ENCODE measurements at regions not wholly inside any gene's neighbourhood (a gene's known extent, or its start where the extent isn't known, plus 50 kb on each side); places are given as distances from the start of the nearest gene placed in this dataset.

- Histone ChIP-seq H3K9me3 (no peaks in the 10 kb centered on the region), H3K27me3 (no peaks in the 10 kb centered on the region), H3K4me3 (no peak overlapping the region), H3K4me1 (no peaks in the 10 kb centered on the region), H3K27ac (no peak overlapping the region), H3K36me3 (no peaks in the 10 kb centered on the region)
- DNase-seq (ENCODE audit: low spot score in 2 of 2) = no peak
- TF ChIP-seq CTCF (IDR thresholded peaks at IDR 0.05) = no peak
- no peak for TF ChIP-seq POLR2A (IDR thresholded peaks at IDR 0.05)
- TF ChIP-seq POLR2AphosphoS5 (IDR thresholded peaks at IDR 0.05) = no peak
- intact Hi-C loops (cut with DNase I; ENCODE audit: low total_unique reads) = no loop called here
Observed at GRCh38 chr12:98156697-98157096, 358.7 kb upstream of the TMPO start.

- intact Hi-C loops (cut with DNase I; ENCODE audit: low total_unique reads) = loop anchor here (2.0 kb wide), 1 partner anchor 108 kb away; no protein-coding TSS in a partner anchor
- DNase-seq (ENCODE audit: low spot score in 2 of 2) = no peak
- Histone ChIP-seq H3K4me3 (no peak overlapping the region), H3K36me3 (no peaks in the 10 kb centered on the region), H3K27me3 (no peaks in the 10 kb centered on the region), H3K9me3 (no peaks in the 10 kb centered on the region), H3K4me1 (no peaks in the 10 kb centered on the region), H3K27ac (no peak overlapping the region)
- TF ChIP-seq POLR2AphosphoS5 (IDR thresholded peaks at IDR 0.05) (no peak), CTCF (IDR thresholded peaks at IDR 0.05) (no peak), POLR2A (IDR thresholded peaks at IDR 0.05) (no peak)
Observed at GRCh38 chr12:98162906-98163678, 352.3 kb upstream of the TMPO start.

- Histone ChIP-seq H3K27ac (no peak overlapping the region), H3K9me3 (no peaks in the 10 kb centered on the region), H3K4me1 (no peaks in the 10 kb centered on the region), H3K4me3 (no peak overlapping the region), H3K36me3 (no peaks in the 10 kb centered on the region), H3K27me3 (no peaks in the 10 kb centered on the region)
- intact Hi-C loops (cut with DNase I; ENCODE audit: low total_unique reads) = no loop called here
- TF ChIP-seq CTCF (IDR thresholded peaks at IDR 0.05) (no peak), POLR2A (IDR thresholded peaks at IDR 0.05) (no peak), POLR2AphosphoS5 (IDR thresholded peaks at IDR 0.05) (no peak)
- no peak for DNase-seq (ENCODE audit: low spot score in 2 of 2)
Observed at GRCh38 chr12:98172304-98172703, 343.1 kb upstream of the TMPO start.

GRCh38 chr12:98172801-98173200 lies 342.6 kb upstream of the TMPO start:
- Histone ChIP-seq H3K9me3 (no peaks in the 10 kb centered on the region), H3K36me3 (no peaks in the 10 kb centered on the region), H3K4me3 (no peak overlapping the region), H3K4me1 (no peaks in the 10 kb centered on the region), H3K27me3 (no peaks in the 10 kb centered on the region), H3K27ac (no peak overlapping the region)
- no peak for DNase-seq (ENCODE audit: low spot score in 2 of 2)
- TF ChIP-seq CTCF (IDR thresholded peaks at IDR 0.05) = no peak
- TF ChIP-seq POLR2AphosphoS5 (IDR thresholded peaks at IDR 0.05) = no peak
- TF ChIP-seq POLR2A (IDR thresholded peaks at IDR 0.05) = no peak
- intact Hi-C loops (cut with DNase I; ENCODE audit: low total_unique reads) = no loop called here

- Histone ChIP-seq H3K27me3 (no peaks in the 10 kb centered on the region), H3K36me3 (no peaks in the 10 kb centered on the region), H3K9me3 (no peaks in the 10 kb centered on the region), H3K27ac (no peak overlapping the region), H3K4me1 (no peaks in the 10 kb centered on the region), H3K4me3 (no peak overlapping the region)
- no peak for DNase-seq (ENCODE audit: low spot score in 2 of 2)
- intact Hi-C loops (cut with DNase I; ENCODE audit: low total_unique reads) = no loop called here
- TF ChIP-seq CTCF (IDR thresholded peaks at IDR 0.05) (no peak), POLR2A (IDR thresholded peaks at IDR 0.05) (no peak), POLR2AphosphoS5 (IDR thresholded peaks at IDR 0.05) (no peak)
Observed at GRCh38 chr12:98173773-98174427, 341.5 kb upstream of the TMPO start.

Measured in breast epithelium (tissue), 4 donors.